ENCODE measurements at regions not wholly inside any gene's neighbourhood (a gene's known extent, or its start where the extent isn't known, plus 50 kb on each side); places are given as distances from the start of the nearest gene placed in this dataset.

DNA sequence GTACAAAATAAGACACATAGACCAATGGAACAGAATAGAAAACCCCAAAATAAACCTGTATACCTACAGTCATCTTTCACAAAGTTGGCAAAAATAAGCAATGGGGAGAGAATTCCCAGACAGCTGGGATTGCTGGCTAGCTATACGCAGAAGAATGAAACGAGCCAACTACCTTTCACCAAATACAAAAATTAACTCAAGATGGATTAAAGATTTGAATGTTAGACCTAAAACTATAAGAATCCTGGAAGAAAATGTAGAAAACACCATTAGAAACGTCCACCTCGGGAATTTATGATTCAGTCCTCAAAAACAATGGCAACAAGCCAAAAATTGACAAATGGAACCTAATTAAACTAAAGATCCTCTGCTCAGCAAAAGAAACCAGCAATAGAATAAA, 408.1 kb upstream of the SLITRK1 start:
- TF ChIP-seq, protein P1, sequence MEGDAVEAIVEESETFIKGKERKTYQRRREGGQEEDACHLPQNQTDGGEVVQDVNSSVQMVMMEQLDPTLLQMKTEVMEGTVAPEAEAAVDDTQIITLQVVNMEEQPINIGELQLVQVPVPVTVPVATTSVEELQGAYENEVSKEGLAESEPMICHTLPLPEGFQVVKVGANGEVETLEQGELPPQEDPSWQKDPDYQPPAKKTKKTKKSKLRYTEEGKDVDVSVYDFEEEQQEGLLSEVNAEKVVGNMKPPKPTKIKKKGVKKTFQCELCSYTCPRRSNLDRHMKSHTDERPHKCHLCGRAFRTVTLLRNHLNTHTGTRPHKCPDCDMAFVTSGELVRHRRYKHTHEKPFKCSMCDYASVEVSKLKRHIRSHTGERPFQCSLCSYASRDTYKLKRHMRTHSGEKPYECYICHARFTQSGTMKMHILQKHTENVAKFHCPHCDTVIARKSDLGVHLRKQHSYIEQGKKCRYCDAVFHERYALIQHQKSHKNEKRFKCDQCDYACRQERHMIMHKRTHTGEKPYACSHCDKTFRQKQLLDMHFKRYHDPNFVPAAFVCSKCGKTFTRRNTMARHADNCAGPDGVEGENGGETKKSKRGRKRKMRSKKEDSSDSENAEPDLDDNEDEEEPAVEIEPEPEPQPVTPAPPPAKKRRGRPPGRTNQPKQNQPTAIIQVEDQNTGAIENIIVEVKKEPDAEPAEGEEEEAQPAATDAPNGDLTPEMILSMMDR (IDR thresholded peaks at IDR 0.05) = no peak
- TF ChIP-seq POLR2A (IDR thresholded peaks at IDR 0.05) = no peak
